Activated CD8-positive, alpha-beta memory T cell treated with anti-CD3 and anti-CD28 coated beads, Interleukin-2, amount 10 ng/mL, durations not matched to agents 7 days and 5 days (primary cell): ENCODE measurements at regions not wholly inside any gene's neighbourhood (a gene's known extent, or its start where the extent isn't known, plus 50 kb on each side); places are given as distances from the start of the nearest gene placed in this dataset.

ENCODE experiments used
- ATAC-seq: fragments of 150-1000 bp; cut with Tn5 transposase; one replicate; pipeline ENCODE4 v1.10.0; 2021; ENCODE audit warnings: moderate library complexity
- CTCF ChIA-PET: fragments of 350-600 bp; sonication (Branson Sonifier 250); formaldehyde crosslinking; loops from one replicate; lab custom pipeline; 2021; ENCODE audit warnings: antibody characterized with exemption; lab: Charles Lee
- DNase-seq: peaks from one replicate; pipeline ENCODE4 v3.0.0-alpha.2; 2020
- H3K27ac Mint-ChIP-seq: one replicate; pipeline ENCODE4 v1.8.0; 2021; ENCODE audit warnings: mild to moderate bottlenecking, mixed read lengths
- H3K27me3 Mint-ChIP-seq: one replicate; pipeline ENCODE4 v1.8.0; 2021; ENCODE audit warnings: mixed read lengths
- H3K36me3 Mint-ChIP-seq: one replicate; pipeline ENCODE4 v1.8.0; 2021; ENCODE audit warnings: mild to moderate bottlenecking, mixed read lengths
- H3K4me1 Mint-ChIP-seq: one replicate; pipeline ENCODE4 v1.8.0; 2021; ENCODE audit warnings: mixed read lengths
- H3K4me3 Mint-ChIP-seq: one replicate; pipeline ENCODE4 v1.8.0; 2021; ENCODE audit warnings: mild to moderate bottlenecking, moderate library complexity, mixed read lengths
- H3K9me3 Mint-ChIP-seq: one replicate; pipeline ENCODE4 v1.8.0; 2022; ENCODE audit warnings: low read depth, mixed read lengths

- no peaks in the 10 kb centered on the region for H3K36me3 Mint-ChIP-seq
- no peak for DNase-seq
- H3K4me3 Mint-ChIP-seq: no peak overlapping the region
- no peak overlapping the region for H3K27ac Mint-ChIP-seq
- CTCF ChIA-PET: interaction anchor here (0.8 to 2.6 kb wide), 8 partner anchors 11 to 1014 kb away, joined by 3 to 12 read pairs (median 3); partner anchors contain the start of gene BCL2L11
- peaks cover 66% of the 10 kb centered on the region for H3K4me1 Mint-ChIP-seq
- peaks cover 2% of the 10 kb centered on the region for H3K27me3 Mint-ChIP-seq
- no peak for ATAC-seq
- no peaks in the 10 kb centered on the region for H3K9me3 Mint-ChIP-seq
These were observed 182.7 kb downstream of the ANAPC1 start for GRCh38 chr2:111701266-111701665.

GRCh38 chr2:111701798-111702118, 182.2 kb downstream of the ANAPC1 start:
- Mint-ChIP-seq H3K9me3 (no peaks in the 10 kb centered on the region), H3K27me3 (peaks cover 3% of the 10 kb centered on the region), H3K27ac (no peak overlapping the region), H3K4me1 (peaks cover 71% of the 10 kb centered on the region), H3K4me3 (no peak overlapping the region), H3K36me3 (no peaks in the 10 kb centered on the region)
- no peak for DNase-seq
- ATAC-seq: no peak
- CTCF ChIA-PET: interaction anchor here (0.8 to 1.9 kb wide), 8 partner anchors 11 to 1015 kb away, joined by 3 to 4 read pairs (median 3); partner anchors contain the start of gene BCL2L11

DNA sequence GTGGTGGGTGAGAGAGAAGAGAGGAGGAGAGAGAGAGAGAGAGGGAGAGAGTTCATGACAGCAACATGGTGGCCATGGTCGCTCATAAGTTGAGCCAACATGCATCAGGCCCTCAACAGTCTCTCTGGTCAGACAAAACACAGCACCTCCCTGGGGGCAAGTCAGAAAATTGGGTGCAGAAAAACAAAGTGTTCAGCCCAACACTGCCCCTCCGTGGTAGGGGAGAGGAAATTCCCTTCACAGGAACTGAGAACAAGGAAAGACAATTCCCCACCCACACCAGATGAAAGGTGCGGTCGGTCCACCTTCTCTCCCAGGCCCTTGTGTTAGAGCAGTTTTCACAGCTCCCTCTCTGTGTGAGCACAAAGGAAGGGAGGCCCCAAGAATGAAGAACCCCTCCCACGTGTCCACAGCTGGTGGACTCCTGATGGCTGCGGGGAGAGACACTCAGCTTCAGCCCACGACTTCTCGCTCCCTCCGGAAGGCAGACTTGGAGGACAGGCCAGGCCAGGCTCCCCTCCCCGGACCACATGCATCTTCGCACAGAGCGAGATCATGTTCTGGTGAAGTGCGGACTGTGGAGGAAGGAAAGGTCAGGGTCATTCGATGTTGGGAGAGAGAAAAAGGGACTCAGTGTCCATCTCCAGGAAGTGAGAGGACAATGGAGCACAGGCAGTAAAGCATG, 181.7 kb downstream of the ANAPC1 start:
- CTCF ChIA-PET: interaction anchor here (0.8 to 1.9 kb wide), 5 partner anchors 10 to 890 kb away, joined by 3 to 4 read pairs (median 4); no protein-coding TSS in a partner anchor

GRCh38 chr2:111702804-111703196, 181.2 kb downstream of the ANAPC1 start:
- Mint-ChIP-seq H3K27ac (no peak overlapping the region), H3K36me3 (no peaks in the 10 kb centered on the region), H3K27me3 (peaks cover 4% of the 10 kb centered on the region), H3K4me1 (peaks cover 72% of the 10 kb centered on the region), H3K9me3 (no peaks in the 10 kb centered on the region), H3K4me3 (no peak overlapping the region)
- DNase-seq (no peak), ATAC-seq (no peak)
- CTCF ChIA-PET: interaction anchor here (0.8 to 1.2 kb wide), 3 partner anchors 11 to 891 kb away, joined by 3 to 4 read pairs (median 4); no protein-coding TSS in a partner anchor

More for the DNA sequence above, 181.7 kb downstream of the ANAPC1 start:
- Mint-ChIP-seq H3K27me3 (peaks cover 4% of the 10 kb centered on the region), H3K36me3 (no peaks in the 10 kb centered on the region), H3K4me3 (no peak overlapping the region), H3K4me1 (peaks cover 72% of the 10 kb centered on the region), H3K27ac (no peak overlapping the region), H3K9me3 (no peaks in the 10 kb centered on the region)
- ATAC-seq (no peak), DNase-seq (peak; percentile 76)

DNA sequence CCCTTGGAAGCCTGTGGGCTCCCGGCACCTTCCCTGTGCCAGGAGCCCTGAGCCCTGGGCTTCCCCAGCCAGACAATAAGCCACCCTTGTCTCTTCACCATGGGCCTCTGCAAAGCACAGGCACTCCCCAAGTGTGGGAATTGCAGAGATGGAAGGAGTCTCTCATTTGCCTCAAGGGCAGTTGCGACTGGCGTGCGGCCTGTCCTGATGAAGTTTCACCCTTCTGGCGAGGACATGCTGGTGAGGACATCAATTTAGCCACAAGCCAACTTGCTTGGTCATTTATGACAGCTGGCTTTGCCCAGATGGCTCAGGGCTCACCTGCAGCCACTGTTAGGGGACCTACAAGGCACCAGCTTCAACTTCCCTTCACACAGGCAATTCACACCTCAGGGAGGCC, 180.2 kb downstream of the ANAPC1 start:
- DNase-seq: peak; percentile 41
- H3K4me3 Mint-ChIP-seq: no peak overlapping the region
- no peaks in the 10 kb centered on the region for H3K9me3 Mint-ChIP-seq
- H3K36me3 Mint-ChIP-seq: no peaks in the 10 kb centered on the region
- H3K27me3 Mint-ChIP-seq: peaks cover 4% of the 10 kb centered on the region
- H3K27ac Mint-ChIP-seq: no peak overlapping the region
- H3K4me1 Mint-ChIP-seq: peaks cover 62% of the 10 kb centered on the region
- no peak for ATAC-seq
- CTCF ChIA-PET: interaction anchor here (1.1 kb wide), 1 partner anchor 587 kb away, joined by 4 read pairs; no protein-coding TSS in a partner anchor

DNA sequence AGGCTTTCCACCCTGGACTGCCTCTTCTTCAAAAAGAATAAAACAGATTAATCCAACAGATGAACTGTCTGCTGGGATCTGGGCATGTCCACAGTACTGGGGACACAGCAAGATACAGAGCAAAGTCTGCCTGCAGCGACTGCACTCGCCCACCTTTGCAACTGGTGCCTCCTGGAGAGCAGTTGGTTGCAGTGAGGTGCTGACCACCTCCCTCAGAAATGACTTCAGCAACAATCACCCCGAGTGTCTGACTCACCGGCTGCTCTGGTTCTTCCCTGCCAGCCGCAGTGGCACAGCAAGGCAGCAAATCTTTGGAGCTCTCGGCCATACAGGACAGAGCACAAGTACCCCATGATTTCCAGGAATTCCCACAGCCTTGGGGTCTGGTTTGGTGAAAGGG, 179.7 kb downstream of the ANAPC1 start:
- CTCF ChIA-PET: interaction anchor here (1.1 kb wide), 1 partner anchor 587 kb away, joined by 4 read pairs; no protein-coding TSS in a partner anchor
- Mint-ChIP-seq H3K4me1 (peaks cover 57% of the 10 kb centered on the region), H3K27me3 (peaks cover 4% of the 10 kb centered on the region), H3K4me3 (no peak overlapping the region), H3K9me3 (no peaks in the 10 kb centered on the region), H3K36me3 (no peaks in the 10 kb centered on the region), H3K27ac (no peak overlapping the region)
- ATAC-seq (no peak), DNase-seq (peak; percentile 41)

- H3K9me3 Mint-ChIP-seq: no peaks in the 10 kb centered on the region
- DNase-seq: no peak
- H3K27ac Mint-ChIP-seq: peak overlapping the region; percentile 77
- no peak for ATAC-seq
- H3K27me3 Mint-ChIP-seq: peaks cover 4% of the 10 kb centered on the region
- CTCF ChIA-PET: interaction anchor here (1.2 kb wide), 1 partner anchor 588 kb away, joined by 3 read pairs; no protein-coding TSS in a partner anchor
- no peaks in the 10 kb centered on the region for H3K36me3 Mint-ChIP-seq
- H3K4me3 Mint-ChIP-seq: no peak overlapping the region
- H3K4me1 Mint-ChIP-seq: peaks cover 54% of the 10 kb centered on the region
These were observed 178.8 kb downstream of the ANAPC1 start for GRCh38 chr2:111705239-111705638.

DNA sequence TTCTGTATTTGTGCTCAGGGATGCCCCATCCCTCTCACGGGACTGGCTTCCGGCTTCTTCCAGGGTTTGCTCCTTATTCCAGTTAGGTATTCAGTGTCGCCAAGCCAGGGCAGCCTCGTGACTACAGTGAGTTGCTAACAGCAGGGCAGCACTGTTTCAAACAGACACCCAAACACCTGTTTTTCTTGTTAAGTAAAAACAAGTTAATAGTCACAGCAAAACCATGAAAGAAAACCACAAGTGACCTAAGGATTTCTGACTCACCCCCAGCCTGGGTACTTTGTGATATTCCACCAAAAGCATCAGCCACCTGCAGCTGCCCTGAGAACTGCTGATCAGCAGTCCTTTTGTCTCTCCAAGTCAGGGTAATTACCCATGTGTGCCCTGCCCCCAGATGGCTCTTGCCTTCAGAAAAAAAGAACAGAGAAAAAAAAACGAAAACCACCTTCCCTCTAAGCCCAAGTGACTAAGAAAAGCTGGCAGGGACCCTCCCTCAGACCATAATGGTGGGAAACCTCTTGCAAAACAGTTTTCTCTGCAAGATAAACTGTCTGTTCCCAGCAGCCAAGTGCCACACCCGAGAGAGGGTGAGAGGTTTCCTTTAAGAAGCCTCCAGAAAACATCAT, 178.2 kb downstream of the ANAPC1 start:
- DNase-seq: peak; percentile 70
- H3K9me3 Mint-ChIP-seq: no peaks in the 10 kb centered on the region
- ATAC-seq: peak; percentile 70
- H3K27me3 Mint-ChIP-seq: peaks cover 4% of the 10 kb centered on the region
- H3K27ac Mint-ChIP-seq: peak overlapping the region; percentile 77
- H3K4me3 Mint-ChIP-seq: no peak overlapping the region
- no peaks in the 10 kb centered on the region for H3K36me3 Mint-ChIP-seq
- H3K4me1 Mint-ChIP-seq: peaks cover 54% of the 10 kb centered on the region
- CTCF ChIA-PET: interaction anchor here (1.2 kb wide), 1 partner anchor 589 kb away, joined by 3 read pairs; no protein-coding TSS in a partner anchor

DNA sequence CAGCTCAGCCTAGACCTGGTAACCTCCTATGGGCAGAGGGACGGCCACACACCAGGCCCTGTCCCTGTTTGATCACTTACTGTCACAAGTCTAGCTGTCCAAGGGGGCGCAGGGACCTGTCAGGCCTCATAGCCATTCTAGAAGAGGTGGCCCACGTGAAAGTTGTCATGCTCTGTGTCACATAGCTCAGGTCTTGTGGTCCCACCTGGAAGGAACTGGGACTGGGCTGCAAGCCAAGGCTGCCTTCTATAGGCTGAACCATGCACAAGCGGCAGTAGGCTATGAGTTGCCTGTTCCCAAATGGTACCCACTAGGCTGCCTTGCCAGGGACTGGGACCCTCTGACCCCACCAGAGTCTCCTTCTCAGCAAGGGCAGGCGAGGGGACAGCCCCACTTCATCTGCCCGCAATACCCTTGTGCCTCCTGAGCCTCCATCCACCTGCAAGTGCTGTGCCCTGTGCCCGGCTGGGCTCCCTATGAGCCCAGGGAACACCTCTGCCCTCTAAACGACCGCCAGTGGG, 177.5 kb downstream of the ANAPC1 start:
- H3K36me3 Mint-ChIP-seq: no peaks in the 10 kb centered on the region
- CTCF ChIA-PET: no interaction called here
- no peaks in the 10 kb centered on the region for H3K9me3 Mint-ChIP-seq
- no peak overlapping the region for H3K27ac Mint-ChIP-seq
- peak; percentile 41 for DNase-seq
- H3K4me1 Mint-ChIP-seq: peaks cover 50% of the 10 kb centered on the region
- peak; percentile 9 for ATAC-seq
- H3K27me3 Mint-ChIP-seq: peaks cover 4% of the 10 kb centered on the region
- no peak overlapping the region for H3K4me3 Mint-ChIP-seq

DNA sequence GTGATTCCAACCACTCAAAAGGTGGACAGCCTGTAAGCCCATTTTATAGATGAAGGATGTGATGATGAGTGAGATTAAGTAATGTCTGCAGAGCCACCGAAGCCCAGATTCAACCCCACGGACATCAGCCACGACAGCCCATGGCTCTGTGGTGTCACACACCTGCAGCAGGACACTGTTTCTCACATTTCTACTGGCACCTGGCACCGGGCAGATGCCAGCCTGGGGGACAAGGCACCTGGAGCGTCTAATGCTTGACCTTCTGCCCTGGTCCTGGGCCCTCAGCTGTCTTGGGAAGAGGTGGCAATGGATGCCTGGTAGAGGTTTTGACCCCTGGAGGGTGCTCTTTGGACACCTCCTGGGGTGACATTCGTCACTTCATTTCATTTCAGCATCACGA, 176.3 kb downstream of the ANAPC1 start:
- Mint-ChIP-seq H3K27me3 (peaks cover 2% of the 10 kb centered on the region), H3K27ac (no peak overlapping the region), H3K4me3 (no peak overlapping the region), H3K36me3 (peaks cover 4% of the 10 kb centered on the region), H3K4me1 (peaks cover 39% of the 10 kb centered on the region), H3K9me3 (peaks cover 2% of the 10 kb centered on the region)
- ATAC-seq (no peak), DNase-seq (peak; percentile 34)
- CTCF ChIA-PET: interaction anchor here (0.9 kb wide), 1 partner anchor 8 kb away, joined by 3 read pairs; no protein-coding TSS in a partner anchor

- ATAC-seq: no peak
- H3K4me1 Mint-ChIP-seq: peaks cover 33% of the 10 kb centered on the region
These were observed 175.4 kb downstream of the ANAPC1 start for GRCh38 chr2:111708476-111709180.

GRCh38 chr2:111709321-111709720, 174.7 kb downstream of the ANAPC1 start:
- peaks cover 2% of the 10 kb centered on the region for H3K9me3 Mint-ChIP-seq
- H3K4me3 Mint-ChIP-seq: no peak overlapping the region
- CTCF ChIA-PET: no interaction called here
- ATAC-seq (no peak), DNase-seq (no peak)
- peaks cover 2% of the 10 kb centered on the region for H3K27me3 Mint-ChIP-seq
- peaks cover 26% of the 10 kb centered on the region for H3K4me1 Mint-ChIP-seq
- peaks cover 4% of the 10 kb centered on the region for H3K36me3 Mint-ChIP-seq
- no peak overlapping the region for H3K27ac Mint-ChIP-seq

More at GRCh38 chr2:111708476-111709180, 175.4 kb downstream of the ANAPC1 start:
- peaks cover 4% of the 10 kb centered on the region for H3K36me3 Mint-ChIP-seq
- DNase-seq: peak; percentile 38
- H3K4me3 Mint-ChIP-seq: no peak overlapping the region
- peaks cover 2% of the 10 kb centered on the region for H3K27me3 Mint-ChIP-seq
- H3K9me3 Mint-ChIP-seq: peaks cover 2% of the 10 kb centered on the region
- CTCF ChIA-PET: no interaction called here
- no peak overlapping the region for H3K27ac Mint-ChIP-seq

DNA sequence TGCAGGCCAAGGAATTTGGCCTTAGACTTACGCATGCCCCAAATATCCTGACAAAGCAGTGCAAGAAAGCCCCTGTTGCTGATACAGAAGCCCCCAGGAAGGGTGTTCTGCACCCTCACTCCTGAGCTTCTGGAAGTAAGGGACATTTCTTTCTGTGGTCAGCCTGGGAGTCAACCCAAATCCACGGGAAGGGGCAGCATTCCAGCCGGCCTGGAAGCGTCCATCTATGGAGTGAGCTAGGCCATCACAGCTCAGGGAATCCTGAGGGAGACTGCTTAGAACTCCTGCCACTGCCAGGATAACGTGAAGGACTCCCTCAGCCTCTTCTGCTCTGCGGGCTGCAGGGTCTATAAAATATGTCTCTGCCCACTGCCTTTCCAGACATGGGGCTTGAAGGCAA, 173.9 kb downstream of the ANAPC1 start:
- DNase-seq (no peak), ATAC-seq (no peak)
- Mint-ChIP-seq H3K4me1 (peaks cover 20% of the 10 kb centered on the region), H3K36me3 (peaks cover 4% of the 10 kb centered on the region), H3K27ac (no peak overlapping the region), H3K4me3 (no peak overlapping the region), H3K9me3 (peaks cover 2% of the 10 kb centered on the region), H3K27me3 (peaks cover 2% of the 10 kb centered on the region)
- CTCF ChIA-PET: no interaction called here
